ENCODE measurements at regions not wholly inside any gene's neighbourhood (a gene's known extent, or its start where the extent isn't known, plus 50 kb on each side); places are given as distances from the start of the nearest gene placed in this dataset.
A peak's percentile ranks its signal among the peaks of the same experiment; 100 is the strongest.

DNA sequence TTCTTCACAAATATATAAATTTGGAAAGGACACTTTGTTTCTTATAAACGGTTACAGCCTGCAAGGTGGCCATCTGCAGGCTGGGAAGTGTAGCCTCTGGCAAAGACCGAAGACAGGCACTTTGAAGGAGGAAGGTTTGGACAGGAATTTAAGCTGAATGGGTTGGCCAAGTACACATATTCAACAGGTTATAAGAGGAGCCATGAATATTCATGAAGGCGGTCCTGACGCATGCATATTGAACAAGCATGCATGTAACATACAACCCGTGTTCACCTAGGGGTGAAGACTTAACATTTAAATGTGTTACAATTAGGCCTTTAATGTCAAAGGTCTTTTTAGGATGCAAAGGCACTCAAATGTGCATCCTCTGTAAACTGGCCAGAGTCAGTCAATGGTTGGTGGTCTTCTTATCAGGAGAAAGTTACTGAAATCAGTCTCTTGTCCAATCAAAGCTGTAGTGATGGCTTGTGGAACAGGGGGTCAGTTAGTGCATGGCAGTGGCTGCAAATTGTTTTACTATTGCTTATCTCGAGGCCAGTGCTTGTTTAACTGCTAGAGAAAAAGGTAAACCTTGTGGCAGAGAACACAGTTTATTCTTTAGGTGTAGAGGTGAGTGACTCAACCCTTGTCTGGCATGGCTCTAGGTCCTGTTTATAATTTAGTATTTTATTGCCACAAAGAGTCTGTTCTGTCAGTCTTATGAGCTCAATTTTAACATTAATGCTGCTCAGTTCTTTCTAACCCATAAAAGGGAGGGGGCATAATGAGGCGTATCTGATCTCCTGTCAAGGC is 70.3 kb upstream of the F3 start:
- TF ChIP-seq, protein P1, sequence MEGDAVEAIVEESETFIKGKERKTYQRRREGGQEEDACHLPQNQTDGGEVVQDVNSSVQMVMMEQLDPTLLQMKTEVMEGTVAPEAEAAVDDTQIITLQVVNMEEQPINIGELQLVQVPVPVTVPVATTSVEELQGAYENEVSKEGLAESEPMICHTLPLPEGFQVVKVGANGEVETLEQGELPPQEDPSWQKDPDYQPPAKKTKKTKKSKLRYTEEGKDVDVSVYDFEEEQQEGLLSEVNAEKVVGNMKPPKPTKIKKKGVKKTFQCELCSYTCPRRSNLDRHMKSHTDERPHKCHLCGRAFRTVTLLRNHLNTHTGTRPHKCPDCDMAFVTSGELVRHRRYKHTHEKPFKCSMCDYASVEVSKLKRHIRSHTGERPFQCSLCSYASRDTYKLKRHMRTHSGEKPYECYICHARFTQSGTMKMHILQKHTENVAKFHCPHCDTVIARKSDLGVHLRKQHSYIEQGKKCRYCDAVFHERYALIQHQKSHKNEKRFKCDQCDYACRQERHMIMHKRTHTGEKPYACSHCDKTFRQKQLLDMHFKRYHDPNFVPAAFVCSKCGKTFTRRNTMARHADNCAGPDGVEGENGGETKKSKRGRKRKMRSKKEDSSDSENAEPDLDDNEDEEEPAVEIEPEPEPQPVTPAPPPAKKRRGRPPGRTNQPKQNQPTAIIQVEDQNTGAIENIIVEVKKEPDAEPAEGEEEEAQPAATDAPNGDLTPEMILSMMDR (IDR thresholded peaks at IDR 0.05; ENCODE audit: low read depth, low read length), result no peak
- no peak for TF ChIP-seq POLR2A (IDR thresholded peaks at IDR 0.05; ENCODE audit: extremely low read depth, insufficient read length)
- TF ChIP-seq, protein P2, sequence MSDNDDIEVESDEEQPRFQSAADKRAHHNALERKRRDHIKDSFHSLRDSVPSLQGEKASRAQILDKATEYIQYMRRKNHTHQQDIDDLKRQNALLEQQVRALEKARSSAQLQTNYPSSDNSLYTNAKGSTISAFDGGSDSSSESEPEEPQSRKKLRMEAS (IDR thresholded peaks at IDR 0.05; ENCODE audit: low read depth, low read length), result no peak
- no peak for TF ChIP-seq MYC (IDR thresholded peaks at IDR 0.05; ENCODE audit: low read depth, low read length)
- DNase-seq (ENCODE audit: low read depth), result peak; percentile 12

DNA sequence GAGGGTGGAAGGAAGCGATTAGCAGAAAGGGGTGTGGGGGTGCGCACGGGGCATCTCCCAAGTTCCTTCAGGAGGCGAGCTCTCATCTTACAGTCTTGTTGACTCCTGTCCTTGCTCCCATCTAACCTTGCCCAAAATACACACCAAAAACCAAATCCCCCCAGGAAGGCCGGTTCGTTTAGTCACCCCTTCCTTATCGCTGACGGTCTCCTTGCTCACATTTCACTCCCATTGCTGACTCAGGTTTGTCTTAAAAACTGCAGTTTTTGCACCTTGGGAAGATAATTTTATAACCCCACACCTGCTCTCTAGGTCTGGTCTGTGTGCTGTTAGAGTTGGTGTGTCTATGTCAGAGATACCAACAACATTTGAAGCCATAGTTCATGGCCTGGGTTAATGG is 68.1 kb upstream of the F3 start:
- TF ChIP-seq, protein P2 (IDR thresholded peaks at IDR 0.05; ENCODE audit: low read depth, low read length), result no peak
- TF ChIP-seq POLR2A (IDR thresholded peaks at IDR 0.05; ENCODE audit: extremely low read depth, insufficient read length) (no peak), MYC (IDR thresholded peaks at IDR 0.05; ENCODE audit: low read depth, low read length) (no peak)
- TF ChIP-seq, protein P1 (IDR thresholded peaks at IDR 0.05; ENCODE audit: low read depth, low read length), result no peak

More for the DNA sequence above, 70.3 kb upstream of the F3 start:
- no peak overlapping the region for H3K4me3 ChIP-seq (ENCODE audit: low read depth, low read length)

DNA sequence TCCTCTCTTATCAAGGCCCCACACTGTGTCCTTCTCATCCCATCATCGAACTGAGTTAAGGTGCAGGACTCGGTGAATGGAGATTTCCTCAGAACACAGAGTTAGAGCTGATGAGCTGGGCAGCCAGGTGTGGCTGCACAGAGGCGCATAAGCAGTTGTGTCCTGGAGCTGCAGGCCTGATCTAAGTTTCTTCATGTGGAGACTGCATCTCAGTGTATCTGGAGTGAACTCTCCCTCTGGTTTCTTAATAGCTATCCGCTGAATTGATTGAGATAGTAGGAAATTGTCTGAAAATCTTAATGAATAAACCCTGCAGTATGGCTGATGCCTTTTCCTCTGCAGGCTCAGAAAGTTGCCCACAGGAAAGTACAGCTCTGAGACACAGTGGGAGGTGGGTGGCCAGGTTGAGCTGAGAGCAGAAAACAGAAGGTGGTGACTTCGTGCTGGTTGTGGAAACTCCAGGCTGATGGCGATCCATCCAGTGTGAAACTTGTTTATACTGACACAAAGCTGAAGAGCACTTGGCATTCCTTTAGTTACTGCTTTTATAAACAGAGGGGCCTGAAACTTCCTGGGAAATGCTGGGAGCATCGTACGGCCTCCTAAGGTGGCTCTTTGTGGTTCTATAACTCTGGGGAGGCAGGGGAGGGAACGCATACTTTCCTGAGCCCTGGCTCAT is 67.4 kb upstream of the F3 start:
- H3K4me3 ChIP-seq (ENCODE audit: low read depth, low read length), result no peak overlapping the region
- TF ChIP-seq POLR2A (IDR thresholded peaks at IDR 0.05; ENCODE audit: extremely low read depth, insufficient read length) (no peak), MYC (IDR thresholded peaks at IDR 0.05; ENCODE audit: low read depth, low read length) (no peak)
- TF ChIP-seq, protein P1 (IDR thresholded peaks at IDR 0.05; ENCODE audit: low read depth, low read length), result no peak
- TF ChIP-seq, protein P2 (IDR thresholded peaks at IDR 0.05; ENCODE audit: low read depth, low read length), result no peak
- DNase-seq (ENCODE audit: low read depth), result no peak

More for the DNA sequence above, 68.1 kb upstream of the F3 start:
- no peak for DNase-seq (ENCODE audit: low read depth)
- no peak overlapping the region for H3K4me3 ChIP-seq (ENCODE audit: low read depth, low read length)

DNA sequence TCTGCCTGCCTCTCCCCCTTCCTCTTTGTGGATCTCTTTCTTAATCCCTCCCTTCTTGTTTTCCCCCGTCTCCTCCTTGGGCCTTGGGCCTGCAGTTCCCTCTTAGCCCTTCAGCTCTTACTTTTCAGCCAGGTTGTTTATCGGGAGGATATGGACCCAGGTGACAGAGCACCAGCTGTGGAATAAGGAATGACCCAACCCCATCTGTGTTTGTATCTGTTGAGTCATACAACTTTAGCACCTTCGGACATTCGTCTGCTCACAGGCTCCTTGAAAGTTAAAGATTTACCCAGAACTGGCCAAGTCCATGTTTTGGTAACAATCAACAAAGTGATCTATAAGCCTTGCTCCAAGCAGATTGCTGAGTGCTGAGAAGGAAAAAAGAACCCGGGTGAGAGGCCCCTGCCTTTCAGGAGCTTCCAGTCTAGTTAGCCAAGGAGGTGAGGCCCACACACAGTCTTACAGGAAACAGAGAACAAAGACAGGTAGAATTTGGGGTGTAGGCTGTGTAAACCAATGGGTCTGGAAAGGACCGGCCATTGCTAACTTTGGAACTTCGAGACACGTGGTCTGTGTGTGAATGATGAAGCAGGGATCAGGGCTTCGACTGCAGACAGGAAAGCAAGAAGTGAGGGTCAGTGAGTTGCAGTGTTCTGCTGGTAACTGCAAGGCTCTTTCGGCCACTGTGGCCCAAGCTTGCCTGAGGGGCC is 66.7 kb upstream of the F3 start:
- H3K4me3 ChIP-seq (ENCODE audit: low read depth, low read length), result no peak overlapping the region
- DNase-seq (ENCODE audit: low read depth), result peak; percentile 20
- TF ChIP-seq, protein P2 (IDR thresholded peaks at IDR 0.05; ENCODE audit: low read depth, low read length), result no peak
- TF ChIP-seq MYC (IDR thresholded peaks at IDR 0.05; ENCODE audit: low read depth, low read length) (no peak), POLR2A (IDR thresholded peaks at IDR 0.05; ENCODE audit: extremely low read depth, insufficient read length) (no peak)
- TF ChIP-seq, protein P1 (IDR thresholded peaks at IDR 0.05; ENCODE audit: low read depth, low read length), result no peak

DNA sequence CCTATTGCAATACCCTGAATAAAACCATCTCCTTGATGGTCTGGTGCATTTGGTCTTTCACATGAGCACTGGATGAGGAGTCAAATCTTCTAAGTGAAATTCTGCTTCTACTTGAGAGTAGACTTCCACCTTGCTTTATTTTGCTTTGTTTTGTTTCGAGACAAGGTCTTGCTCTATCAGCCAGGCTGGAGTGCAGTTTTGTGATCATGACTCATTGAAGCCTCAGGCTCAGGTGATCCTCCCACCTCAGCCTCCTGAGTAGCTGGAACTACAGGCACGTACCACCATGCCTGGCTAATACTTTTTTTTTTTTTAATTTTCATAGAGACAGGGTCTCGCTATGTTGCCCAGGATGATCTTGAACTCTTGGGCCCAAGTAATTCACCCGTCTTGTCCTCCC is 65.8 kb upstream of the F3 start:
- TF ChIP-seq POLR2A (IDR thresholded peaks at IDR 0.05; ENCODE audit: extremely low read depth, insufficient read length), result no peak
- TF ChIP-seq, protein P1 (IDR thresholded peaks at IDR 0.05; ENCODE audit: low read depth, low read length), result no peak
- TF ChIP-seq MYC (IDR thresholded peaks at IDR 0.05; ENCODE audit: low read depth, low read length), result no peak
- TF ChIP-seq, protein P2 (IDR thresholded peaks at IDR 0.05; ENCODE audit: low read depth, low read length), result no peak
- H3K4me3 ChIP-seq (ENCODE audit: low read depth, low read length), result no peak overlapping the region
- no peak for DNase-seq (ENCODE audit: low read depth)

Data from NB4 (cell line).